K562 (cell line): ENCODE measurements at regions not wholly inside any gene's neighbourhood (a gene's known extent, or its start where the extent isn't known, plus 50 kb on each side); places are given as distances from the start of the nearest gene placed in this dataset.

Source experiments
- ATAC-seq: fragments of 200-7000 bp; cut with Tn5 transposase; 3 replicates; pipeline ENCODE4 v1.9.1; 2020; ENCODE audit warnings: moderate library complexity
- BruUV-seq: library from RNA; stranded (reverse); fragments of 400-500 nt; replicated peaks from 2 replicates; lab custom pipeline; 2021; lab: Mats Ljungman, UMichigan
- CTCF ChIA-PET: fragments of 300-600 bp; formaldehyde crosslinking; extraction: SDS; loops from one replicate; lab custom pipeline; 2021; ENCODE audit warnings: low intra/inter-chr PET ratio; lab: Yijun Ruan, JAX
- POLR2A ChIA-PET: fragments of 300-600, 350-650 bp; sonication (Branson Sonifier 250); formaldehyde crosslinking; extraction: SDS; loops from one replicate; lab custom pipeline; 2021; ENCODE audit warnings: antibody characterized with exemption, inconsistent platforms; lab: Yijun Ruan, JAX
- DNase-seq, 4 experiments: peaks; one replicate each; pipeline versions ENCODE4 v3.0.0 to v3.0.0-alpha.2; 2011 to 2018; ENCODE audit warnings: low spot score in 3 of 4, mixed read lengths in 3 of 4; ENCODE audit errors: extremely low read depth in 1 of 4
- FAIRE-seq: peaks from 2 replicates; lab custom pipeline; 2011; peaks lifted over from hg19 to GRCh38; lab: Jason Lieb, UNC
- H2AFZ ChIP-seq: 2 replicates; pipeline ENCODE4 v1.6.0; 2011; ENCODE audit warnings: low read depth, low read length, control low read depth, inconsistent platforms
- H3K27ac ChIP-seq: fragments of 200-600 bp; 3 replicates; pipeline ENCODE4 v1.8.0; 2011; ENCODE audit warnings: low read depth, mild to moderate bottlenecking, control low read depth, inconsistent platforms, low read length, moderate library complexity, mixed read lengths; ENCODE audit errors: extremely low read depth
- H3K27me3 ChIP-seq, 2 experiments: fragments of 300-600 bp in 1 of 2; 2 replicates in 1 of 2; 3 replicates in 1 of 2; pipeline versions ENCODE4 v1.6.0 to v1.8.0; 2011; ENCODE audit warnings: inconsistent platforms in 2 of 2, low read length in 2 of 2, mild to moderate bottlenecking in 1 of 2, mixed read lengths in 1 of 2, moderate library complexity in 1 of 2; ENCODE audit not compliant: control insufficient read depth in 2 of 2, insufficient read depth in 2 of 2
- H3K36me3 ChIP-seq: fragments of 300-600 bp; 3 replicates; pipeline ENCODE4 v1.8.0; 2011; ENCODE audit warnings: mild to moderate bottlenecking, low read length, inconsistent platforms; ENCODE audit not compliant: control insufficient read depth, insufficient read depth
- H3K4me1 ChIP-seq, 2 experiments: fragments of 200-600 bp in 1 of 2; replicated peaks in 1 of 2; 2 replicates in 1 of 2; 3 replicates in 1 of 2; pipeline versions ENCODE4 v1.5.1 to v1.8.0; 2011; ENCODE audit warnings: inconsistent platforms in 2 of 2, low read length in 2 of 2, mild to moderate bottlenecking in 1 of 2, mixed read lengths in 1 of 2, moderate library complexity in 1 of 2; ENCODE audit not compliant: control insufficient read depth in 2 of 2, insufficient read depth in 2 of 2
- H3K4me2 ChIP-seq: 2 replicates; pipeline ENCODE4 v1.6.1; 2011; ENCODE audit warnings: low read length, control low read depth, inconsistent platforms, mixed read lengths; ENCODE audit not compliant: insufficient read depth
- H3K4me3 ChIP-seq: fragments of 200-600 bp; sonication (generic), shearing (Covaris generic); 2 replicates; pipeline ENCODE4 v1.5.1; 2016; ENCODE audit warnings: control low read depth, inconsistent platforms
- H3K79me2 ChIP-seq: fragments of 200-600 bp; 3 replicates; pipeline ENCODE4 v1.8.0; 2011; ENCODE audit warnings: low read length, inconsistent platforms; ENCODE audit not compliant: control insufficient read depth, insufficient read depth
- H3K9ac ChIP-seq, 2 experiments: 2 replicates each; pipeline versions ENCODE4 v1.6.0 to v1.6.1; 2011; ENCODE audit warnings: low read depth in 2 of 2, low read length in 2 of 2, control low read depth in 1 of 2, inconsistent platforms in 1 of 2, mild to moderate bottlenecking in 1 of 2, mixed read lengths in 1 of 2; ENCODE audit not compliant: insufficient read depth in 1 of 2
- H3K9me1 ChIP-seq: one replicate; pipeline ENCODE4 v1.6.0; 2011; ENCODE audit warnings: inconsistent platforms, mild to moderate bottlenecking, low read length, moderate library complexity; ENCODE audit not compliant: control insufficient read depth, insufficient read depth
- H3K9me3 ChIP-seq: replicated peaks from 2 replicates; pipeline ENCODE4 v1.5.1; 2011; ENCODE audit warnings: low read depth, low read length, inconsistent platforms; ENCODE audit not compliant: control insufficient read depth, insufficient read depth
- H4K20me1 ChIP-seq: replicated peaks from 2 replicates; pipeline ENCODE4 v1.6.1; 2011; ENCODE audit warnings: low read length, inconsistent platforms, mixed read lengths; ENCODE audit not compliant: control insufficient read depth, insufficient read depth
- NCOA2 ChIP-seq, 2 experiments: fragments of 450-650 bp; IDR thresholded peaks; 2 replicates each; pipeline ENCODE4 v1.6.1; 2018; ENCODE audit warnings: mild to moderate bottlenecking in 2 of 2, moderate library complexity in 1 of 2; ENCODE audit not compliant: partially characterized antibody in 2 of 2
- NFATC3 ChIP-seq: fragments of 450-650 bp; IDR thresholded peaks from 2 replicates; pipeline ENCODE4 v1.6.1; 2017; ENCODE audit warnings: mild to moderate bottlenecking
- WGBS: fragments of 100-300 bp; shearing (Covaris generic); methylation state at CpG from one replicate; pipeline ENCODE4 v1.1.6; 2016; ENCODE audit warnings: low coverage, mixed read lengths; ENCODE audit not compliant: insufficient coverage; ENCODE audit errors: missing lambda C conversion rate; 5-methylcytosine and 5-hydroxymethylcytosine counted together
- in situ Hi-C: fragments of 300-500 bp; cut with MboI; formaldehyde crosslinking; loops from 4 replicates; pipeline ENCODE4 v1.15.0; 2018; ENCODE audit warnings: inconsistent platforms, mixed read lengths
- intact Hi-C: fragments of 100-400 bp; cut with micrococcal nuclease; formaldehyde crosslinking; loops from 2 replicates; pipeline ENCODE4 v1.14.2; 2022
- TF ChIP-seq, protein P1 (sequence below): IDR thresholded peaks from 2 replicates; pipeline ENCODE4 v1.6.1; 2014; ENCODE audit warnings: antibody characterized with exemption
- TF ChIP-seq, protein P2 (sequence below): fragments of 250-450 bp; sonication (Bioruptor Pico); IDR thresholded peaks from 2 replicates; pipeline ENCODE4 v1.5.0; 2021; ENCODE audit warnings: mild to moderate bottlenecking, borderline replicate concordance
- TF ChIP-seq, protein P3 (sequence below), 3 experiments: fragments of 200-800 bp in 1 of 3; fragments of 250-450 bp in 1 of 3; fragments of 450-650 bp in 1 of 3; sonication (Bioruptor Pico) in 1 of 3; sonication (Bioruptor generic) in 1 of 3; formaldehyde crosslinking in 1 of 3; IDR thresholded peaks; 2 replicates each; pipeline versions ENCODE4 v1.6.1 to v1.8.0; 2016 to 2022; ENCODE audit warnings: mild to moderate bottlenecking in 2 of 3, missing genetic modification characterization in 2 of 3, missing compliant biosample characterization in 1 of 3, moderate library complexity in 1 of 3

DNA sequence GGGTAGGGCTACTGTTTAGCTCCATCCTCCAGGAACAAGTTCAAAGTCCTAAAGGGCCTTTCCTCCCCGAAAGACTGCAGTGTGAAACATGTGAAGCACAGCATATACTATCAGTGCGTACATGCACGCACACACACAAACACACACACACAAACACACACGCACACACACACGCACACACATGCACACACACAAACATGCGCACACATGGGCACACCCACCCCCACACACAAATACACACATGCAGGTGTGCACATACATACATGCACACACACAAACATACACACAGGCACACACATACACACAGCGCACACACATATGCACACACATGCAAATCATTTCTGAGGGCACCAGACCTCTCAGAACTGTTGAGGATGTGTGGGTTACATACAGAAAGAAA is 382.0 kb upstream of the CDH4 start:
- ChIA-PET CTCF (no interaction called here), POLR2A (interaction anchor here (0.6 kb wide), 1 partner anchor 1439 kb away, joined by 3 read pairs; no protein-coding TSS in a partner anchor)
- H3K4me3 ChIP-seq = no peak overlapping the region
- peaks cover 0 to 13% of the 10 kb centered on the region in 2 experiments; a peak in 2 of 5 replicates for H3K27me3 ChIP-seq
- in situ Hi-C loops = no loop called here
- intact Hi-C loops = no loop called here
- no peaks in the 10 kb centered on the region for H3K4me1 ChIP-seq
- no peak overlapping the region for H2AFZ ChIP-seq
- DNase-seq = no peak
- 10% methylated on average over 7 of the region's 7 CpGs for WGBS
- no peak overlapping the region for H3K9ac ChIP-seq
- no peaks in the 10 kb centered on the region for H3K9me3 ChIP-seq
- H3K36me3 ChIP-seq = no peaks in the 10 kb centered on the region
- no peak for FAIRE-seq
- TF ChIP-seq, protein P1, sequence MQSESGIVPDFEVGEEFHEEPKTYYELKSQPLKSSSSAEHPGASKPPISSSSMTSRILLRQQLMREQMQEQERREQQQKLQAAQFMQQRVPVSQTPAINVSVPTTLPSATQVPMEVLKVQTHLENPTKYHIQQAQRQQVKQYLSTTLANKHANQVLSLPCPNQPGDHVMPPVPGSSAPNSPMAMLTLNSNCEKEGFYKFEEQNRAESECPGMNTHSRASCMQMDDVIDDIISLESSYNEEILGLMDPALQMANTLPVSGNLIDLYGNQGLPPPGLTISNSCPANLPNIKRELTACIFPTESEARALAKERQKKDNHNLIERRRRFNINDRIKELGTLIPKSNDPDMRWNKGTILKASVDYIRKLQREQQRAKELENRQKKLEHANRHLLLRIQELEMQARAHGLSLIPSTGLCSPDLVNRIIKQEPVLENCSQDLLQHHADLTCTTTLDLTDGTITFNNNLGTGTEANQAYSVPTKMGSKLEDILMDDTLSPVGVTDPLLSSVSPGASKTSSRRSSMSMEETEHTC = no peak
- TF ChIP-seq, protein P2, sequence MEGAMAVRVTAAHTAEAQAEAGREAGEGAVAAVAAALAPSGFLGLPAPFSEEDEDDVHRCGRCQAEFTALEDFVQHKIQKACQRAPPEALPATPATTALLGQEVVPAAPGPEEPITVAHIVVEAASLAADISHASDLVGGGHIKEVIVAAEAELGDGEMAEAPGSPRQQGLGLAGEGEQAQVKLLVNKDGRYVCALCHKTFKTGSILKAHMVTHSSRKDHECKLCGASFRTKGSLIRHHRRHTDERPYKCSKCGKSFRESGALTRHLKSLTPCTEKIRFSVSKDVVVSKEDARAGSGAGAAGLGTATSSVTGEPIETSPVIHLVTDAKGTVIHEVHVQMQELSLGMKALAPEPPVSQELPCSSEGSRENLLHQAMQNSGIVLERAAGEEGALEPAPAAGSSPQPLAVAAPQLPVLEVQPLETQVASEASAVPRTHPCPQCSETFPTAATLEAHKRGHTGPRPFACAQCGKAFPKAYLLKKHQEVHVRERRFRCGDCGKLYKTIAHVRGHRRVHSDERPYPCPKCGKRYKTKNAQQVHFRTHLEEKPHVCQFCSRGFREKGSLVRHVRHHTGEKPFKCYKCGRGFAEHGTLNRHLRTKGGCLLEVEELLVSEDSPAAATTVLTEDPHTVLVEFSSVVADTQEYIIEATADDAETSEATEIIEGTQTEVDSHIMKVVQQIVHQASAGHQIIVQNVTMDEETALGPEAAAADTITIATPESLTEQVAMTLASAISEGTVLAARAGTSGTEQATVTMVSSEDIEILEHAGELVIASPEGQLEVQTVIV (CRISPR knock-in tag) = no peak
- TF ChIP-seq, protein P3, sequence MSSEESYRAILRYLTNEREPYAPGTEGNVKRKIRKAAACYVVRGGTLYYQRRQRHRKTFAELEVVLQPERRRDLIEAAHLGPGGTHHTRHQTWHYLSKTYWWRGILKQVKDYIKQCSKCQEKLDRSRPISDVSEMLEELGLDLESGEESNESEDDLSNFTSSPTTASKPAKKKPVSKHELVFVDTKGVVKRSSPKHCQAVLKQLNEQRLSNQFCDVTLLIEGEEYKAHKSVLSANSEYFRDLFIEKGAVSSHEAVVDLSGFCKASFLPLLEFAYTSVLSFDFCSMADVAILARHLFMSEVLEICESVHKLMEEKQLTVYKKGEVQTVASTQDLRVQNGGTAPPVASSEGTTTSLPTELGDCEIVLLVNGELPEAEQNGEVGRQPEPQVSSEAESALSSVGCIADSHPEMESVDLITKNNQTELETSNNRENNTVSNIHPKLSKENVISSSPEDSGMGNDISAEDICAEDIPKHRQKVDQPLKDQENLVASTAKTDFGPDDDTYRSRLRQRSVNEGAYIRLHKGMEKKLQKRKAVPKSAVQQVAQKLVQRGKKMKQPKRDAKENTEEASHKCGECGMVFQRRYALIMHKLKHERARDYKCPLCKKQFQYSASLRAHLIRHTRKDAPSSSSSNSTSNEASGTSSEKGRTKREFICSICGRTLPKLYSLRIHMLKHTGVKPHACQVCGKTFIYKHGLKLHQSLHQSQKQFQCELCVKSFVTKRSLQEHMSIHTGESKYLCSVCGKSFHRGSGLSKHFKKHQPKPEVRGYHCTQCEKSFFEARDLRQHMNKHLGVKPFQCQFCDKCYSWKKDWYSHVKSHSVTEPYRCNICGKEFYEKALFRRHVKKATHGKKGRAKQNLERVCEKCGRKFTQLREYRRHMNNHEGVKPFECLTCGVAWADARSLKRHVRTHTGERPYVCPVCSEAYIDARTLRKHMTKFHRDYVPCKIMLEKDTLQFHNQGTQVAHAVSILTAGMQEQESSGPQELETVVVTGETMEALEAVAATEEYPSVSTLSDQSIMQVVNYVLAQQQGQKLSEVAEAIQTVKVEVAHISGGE (CRISPR knock-in tag; IDR thresholded peaks at IDR 0.05) = no peak
- TF ChIP-seq NCOA2 (IDR thresholded peaks at IDR 0.05; ENCODE audit: partially characterized antibody in 2 of 2) = no peak
- no peak for TF ChIP-seq NFATC3
- no peaks in the 10 kb centered on the region for H3K79me2 ChIP-seq
- no peak overlapping the region for H3K4me2 ChIP-seq
- no peak for ATAC-seq
- no peaks in the 10 kb centered on the region for H3K9me1 ChIP-seq
- BruUV-seq = no TSS peak
- H4K20me1 ChIP-seq = no peaks in the 10 kb centered on the region
- no peak overlapping the region for H3K27ac ChIP-seq
